ENCODE measurements at regions not wholly inside any gene's neighbourhood (a gene's known extent, or its start where the extent isn't known, plus 50 kb on each side); places are given as distances from the start of the nearest gene placed in this dataset.
"Not testable (repeated sequence)": the region's sequence is repeated elsewhere in the genome, so short reads cannot be mapped to it uniquely, and the experiment has no call there.

DNA sequence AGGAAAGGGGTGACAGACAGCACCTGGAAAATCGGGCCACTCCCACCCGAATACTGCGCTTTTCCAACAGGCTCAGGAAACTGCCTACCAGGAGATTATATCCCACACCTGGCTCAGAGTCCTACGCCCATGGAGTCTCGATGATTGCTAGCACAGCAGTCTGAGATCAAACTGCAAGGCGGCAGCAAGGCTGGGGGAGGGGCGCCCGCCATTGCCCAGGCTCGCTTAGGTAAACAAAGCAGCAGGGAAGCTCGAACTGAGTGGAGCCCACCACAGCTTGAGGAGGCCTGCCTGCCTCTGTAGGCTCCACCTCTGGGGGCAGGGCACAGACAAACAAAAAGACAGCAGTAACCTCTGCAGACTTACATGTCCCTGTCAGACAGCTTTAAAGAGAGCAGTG lies 133.8 kb upstream of the SLC39A10 start:
- TF ChIP-seq, protein P1, sequence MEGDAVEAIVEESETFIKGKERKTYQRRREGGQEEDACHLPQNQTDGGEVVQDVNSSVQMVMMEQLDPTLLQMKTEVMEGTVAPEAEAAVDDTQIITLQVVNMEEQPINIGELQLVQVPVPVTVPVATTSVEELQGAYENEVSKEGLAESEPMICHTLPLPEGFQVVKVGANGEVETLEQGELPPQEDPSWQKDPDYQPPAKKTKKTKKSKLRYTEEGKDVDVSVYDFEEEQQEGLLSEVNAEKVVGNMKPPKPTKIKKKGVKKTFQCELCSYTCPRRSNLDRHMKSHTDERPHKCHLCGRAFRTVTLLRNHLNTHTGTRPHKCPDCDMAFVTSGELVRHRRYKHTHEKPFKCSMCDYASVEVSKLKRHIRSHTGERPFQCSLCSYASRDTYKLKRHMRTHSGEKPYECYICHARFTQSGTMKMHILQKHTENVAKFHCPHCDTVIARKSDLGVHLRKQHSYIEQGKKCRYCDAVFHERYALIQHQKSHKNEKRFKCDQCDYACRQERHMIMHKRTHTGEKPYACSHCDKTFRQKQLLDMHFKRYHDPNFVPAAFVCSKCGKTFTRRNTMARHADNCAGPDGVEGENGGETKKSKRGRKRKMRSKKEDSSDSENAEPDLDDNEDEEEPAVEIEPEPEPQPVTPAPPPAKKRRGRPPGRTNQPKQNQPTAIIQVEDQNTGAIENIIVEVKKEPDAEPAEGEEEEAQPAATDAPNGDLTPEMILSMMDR (conservative IDR thresholded peaks at IDR 0.05; ENCODE audit: low read length): not testable (repeated sequence)
- TF ChIP-seq EZH2phosphoT487 (IDR thresholded peaks at IDR 0.05; ENCODE audit: borderline replicate concordance): not testable (repeated sequence)
